GM10266 (cell line): ENCODE measurements at regions not wholly inside any gene's neighbourhood (a gene's known extent, or its start where the extent isn't known, plus 50 kb on each side); places are given as distances from the start of the nearest gene placed in this dataset.

ENCODE experiments used
- DNase-seq: peaks from one replicate; pipeline ENCODE4 v3.0.0; 2012; ENCODE audit errors: extremely low spot score
- CTCF ChIP-seq: IDR thresholded peaks from 2 replicates; pipeline ENCODE4 v1.5.1; 2012; ENCODE audit warnings: mild to moderate bottlenecking, low read depth; ENCODE audit not compliant: control insufficient read depth, insufficient read depth; ENCODE audit errors: missing control alignments

GRCh38 chr11:115999437-115999836 is 495.2 kb upstream of the CADM1 start:
- TF ChIP-seq CTCF, result no peak

DNA sequence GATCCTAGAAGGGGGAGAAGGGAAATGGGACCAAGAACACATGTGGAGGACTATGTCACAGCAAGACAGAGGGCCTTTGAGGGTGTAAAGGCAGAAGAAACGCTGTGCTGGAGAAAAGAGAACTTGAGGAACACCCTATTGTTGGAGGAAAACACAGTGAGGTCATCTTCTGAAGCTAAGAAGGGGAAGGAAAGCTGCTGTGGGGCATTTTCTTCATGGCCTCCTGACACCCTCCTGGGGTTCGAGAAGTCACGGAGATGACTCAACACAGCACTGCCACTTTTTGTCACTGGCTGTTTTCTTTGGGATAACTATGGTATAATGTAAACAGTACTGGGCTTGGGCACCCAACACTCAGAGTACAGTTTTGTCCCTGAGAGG is 492.6 kb upstream of the CADM1 start:
- no peak for DNase-seq
- TF ChIP-seq CTCF, result no peak

More at GRCh38 chr11:115999437-115999836, 495.2 kb upstream of the CADM1 start:
- no peak for DNase-seq

DNA sequence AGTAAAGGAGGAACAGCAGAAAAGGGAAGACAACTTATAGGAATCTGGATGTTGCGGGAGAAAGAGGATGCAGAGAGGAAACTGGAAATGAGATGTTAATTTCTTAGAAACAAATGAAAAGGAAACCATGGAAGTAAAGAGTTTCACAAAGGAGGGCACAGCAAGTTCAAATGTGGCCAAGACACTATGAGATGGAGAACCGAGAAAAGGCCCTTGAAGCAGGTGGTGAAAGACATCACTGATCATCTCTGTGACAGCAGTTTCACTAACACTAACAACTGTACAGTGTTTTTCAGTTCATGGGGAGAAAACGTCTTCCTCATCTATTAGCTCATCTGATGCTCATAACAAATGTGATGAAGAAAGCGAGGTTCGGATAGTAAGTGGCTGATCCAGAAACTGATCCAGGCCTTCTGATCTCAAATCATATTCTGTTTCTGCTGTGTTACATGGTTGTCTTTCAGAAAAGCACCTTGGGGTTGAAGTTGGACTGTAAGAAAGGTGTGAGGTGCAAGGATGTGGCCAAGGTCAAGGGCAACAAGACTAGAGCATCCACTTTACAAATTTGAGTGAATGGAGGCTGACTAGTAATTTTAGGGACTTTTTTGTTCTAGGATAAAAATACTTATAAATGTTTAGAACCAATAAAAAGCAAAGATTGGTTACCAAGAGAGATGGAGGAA is 492.1 kb upstream of the CADM1 start:
- peak; percentile 72 for DNase-seq
- TF ChIP-seq CTCF, result no peak

DNA sequence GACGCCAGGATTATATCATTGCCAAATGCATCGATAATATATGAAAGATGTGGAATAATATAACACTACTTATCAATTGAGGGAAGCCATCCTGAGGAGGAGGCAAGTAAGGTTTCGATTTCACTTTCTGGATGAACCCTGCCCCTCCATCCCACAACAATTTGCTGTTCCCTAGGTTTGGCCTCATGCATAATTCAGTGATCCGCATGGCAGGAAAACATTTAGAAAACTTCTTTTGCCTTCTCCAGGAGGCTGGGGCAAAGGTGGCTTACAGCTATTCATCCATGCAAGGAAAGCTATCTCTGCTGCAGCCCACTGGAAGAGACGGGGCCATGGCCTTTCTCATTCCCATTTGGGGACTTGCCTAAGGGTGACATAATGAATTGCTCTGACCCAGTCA is 489.4 kb upstream of the CADM1 start:
- DNase-seq, result no peak

GRCh38 chr11:115990004-115990447 is 485.8 kb upstream of the CADM1 start:
- peak; percentile 51 for DNase-seq
- peak; percentile 72 for TF ChIP-seq CTCF

More for the DNA sequence above, 489.4 kb upstream of the CADM1 start:
- no peak for TF ChIP-seq CTCF

DNA sequence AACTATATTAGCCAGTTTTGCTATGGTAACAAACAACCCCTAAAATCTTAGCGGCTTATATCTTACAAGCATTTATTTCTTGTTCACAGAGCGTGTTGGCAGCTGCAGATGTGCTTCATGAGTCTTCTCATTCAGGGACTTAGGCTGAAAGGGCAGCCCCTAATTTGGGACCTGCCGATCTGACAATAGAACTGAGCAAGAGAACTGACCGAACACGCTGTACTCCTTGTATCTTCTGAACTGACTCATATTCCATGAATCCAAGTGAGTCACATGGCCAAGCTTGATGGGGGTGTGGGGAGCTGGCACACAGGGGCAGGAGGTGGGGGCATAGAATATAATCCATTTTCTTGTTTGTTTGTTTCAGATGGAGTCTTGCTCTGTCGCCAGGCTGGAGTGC is 481.7 kb upstream of the CADM1 start:
- DNase-seq, result no peak
- no peak for TF ChIP-seq CTCF

DNA sequence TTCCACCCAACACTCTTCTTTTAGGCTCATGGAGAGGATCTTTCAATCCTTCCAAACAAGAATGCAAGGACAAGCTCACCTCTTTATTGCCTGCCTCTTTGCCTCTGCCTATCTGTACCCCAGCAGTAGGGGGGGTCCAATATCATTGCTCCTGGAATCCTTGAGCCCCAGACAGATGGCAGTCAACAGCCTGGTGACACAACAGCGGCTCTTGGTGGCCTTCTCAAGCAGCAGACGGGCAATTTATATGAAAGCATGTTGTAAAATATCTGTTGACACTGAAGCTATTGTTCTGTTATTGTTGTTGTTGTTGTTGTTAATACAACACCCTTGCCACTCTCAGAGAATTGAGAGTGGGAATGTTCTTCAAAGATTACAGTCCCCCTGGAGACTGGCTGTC is 480.0 kb upstream of the CADM1 start:
- no peak for TF ChIP-seq CTCF
- DNase-seq, result no peak
